Tibial nerve (tissue), 4 donors: ENCODE measurements at regions not wholly inside any gene's neighbourhood (a gene's known extent, or its start where the extent isn't known, plus 50 kb on each side); places are given as distances from the start of the nearest gene placed in this dataset.

Source experiments
- DNase-seq, 2 donors: peaks; one replicate each; pipeline ENCODE4 v3.0.0-alpha.2; 2019; ENCODE audit warnings: low spot score in 2 of 2
- H3K27ac ChIP-seq, 4 donors: fragments of 200-600 bp; sonication (generic) in 3 of 4; one replicate each; pipeline ENCODE4 v1.5.1; 2017 to 2019; ENCODE audit warnings: mild to moderate bottlenecking in 1 of 4
- H3K27me3 ChIP-seq, 2 donors: fragments of 200-600 bp; sonication (generic) in 1 of 2; one replicate each; pipeline versions ENCODE4 v1.5.1 to v1.6.0; 2017 to 2019
- H3K36me3 ChIP-seq, 3 donors: fragments of 200-600 bp; sonication (generic); one replicate each; pipeline ENCODE4 v1.5.1; 2018 to 2019
- H3K4me1 ChIP-seq, 4 donors: fragments of 200-600 bp; sonication (generic) in 3 of 4; one replicate each; pipeline ENCODE4 v1.5.1; 2017 to 2019
- H3K4me3 ChIP-seq, 4 donors: fragments of 200-600 bp; sonication (generic) in 3 of 4; one replicate each; pipeline ENCODE4 v1.5.1; 2017 to 2019; ENCODE audit warnings: mild to moderate bottlenecking in 1 of 4, moderate library complexity in 1 of 4
- H3K9me3 ChIP-seq, 4 donors: fragments of 200-600 bp; sonication (generic) in 3 of 4; one replicate each; pipeline ENCODE4 v1.5.1; 2017 to 2019
- CTCF ChIP-seq, 5 experiments: fragments of 200-600 bp in 3 of 5; fragments of 450-650 bp in 2 of 5; sonication (generic) in 3 of 5; IDR thresholded peaks; one replicate each; pipeline ENCODE4 v1.5.1; 2016 to 2019; ENCODE audit warnings: antibody characterized with exemption in 5 of 5, mild to moderate bottlenecking in 3 of 5, moderate library complexity in 2 of 5
- EP300 ChIP-seq, 2 donors: sonication (generic); formaldehyde crosslinking; IDR thresholded peaks; one replicate each; pipeline ENCODE4 v1.6.1; 2017; ENCODE audit warnings: antibody characterized with exemption in 2 of 2, mild to moderate bottlenecking in 1 of 2
- POLR2A ChIP-seq, 2 donors: fragments of 450-650 bp; IDR thresholded peaks; one replicate each; pipeline ENCODE4 v1.6.1; 2017; ENCODE audit warnings: antibody characterized with exemption in 2 of 2, mild to moderate bottlenecking in 2 of 2, moderate library complexity in 2 of 2
- WGBS, 2 donors: methylation state at CpG; one replicate each; pipeline ENCODE4 v1.1.5; 2018; 5-methylcytosine and 5-hydroxymethylcytosine counted together

- Histone ChIP-seq H3K9me3 (no peaks in the 10 kb centered on the region), H3K4me3 (no peak overlapping the region), H3K27ac (no peak overlapping the region), H3K27me3 (no peaks in the 10 kb centered on the region), H3K4me1 (no peaks in the 10 kb centered on the region), H3K36me3 (no peaks in the 10 kb centered on the region)
- 44 to 55% methylated on average over 1 of the region's 1 CpG for WGBS, 2 donors
- no peak for DNase-seq
- no peak for TF ChIP-seq POLR2A (IDR thresholded peaks at IDR 0.05)
- no peak for TF ChIP-seq CTCF (IDR thresholded peaks at IDR 0.05)
- TF ChIP-seq EP300 (IDR thresholded peaks at IDR 0.05), result no peak
Measured at GRCh38 chrX:27086237-27086636, 376.9 kb downstream of the PPP4R3C start.

- TF ChIP-seq POLR2A (IDR thresholded peaks at IDR 0.05), result no peak
- no peak for TF ChIP-seq CTCF (IDR thresholded peaks at IDR 0.05)
- TF ChIP-seq EP300 (IDR thresholded peaks at IDR 0.05), result no peak
- no peak overlapping the region for H3K27ac ChIP-seq
- no peaks in the 10 kb centered on the region for H3K9me3 ChIP-seq
- H3K4me1 ChIP-seq, result no peaks in the 10 kb centered on the region
- no peaks in the 10 kb centered on the region for H3K27me3 ChIP-seq
- H3K4me3 ChIP-seq, result no peak overlapping the region
- H3K36me3 ChIP-seq, result no peaks in the 10 kb centered on the region
- no peak for DNase-seq
- WGBS, 2 donors, result 82 to 83% methylated on average over 4 of the region's 4 CpGs
Measured at GRCh38 chrX:27085346-27085745, 377.8 kb downstream of the PPP4R3C start.

DNA sequence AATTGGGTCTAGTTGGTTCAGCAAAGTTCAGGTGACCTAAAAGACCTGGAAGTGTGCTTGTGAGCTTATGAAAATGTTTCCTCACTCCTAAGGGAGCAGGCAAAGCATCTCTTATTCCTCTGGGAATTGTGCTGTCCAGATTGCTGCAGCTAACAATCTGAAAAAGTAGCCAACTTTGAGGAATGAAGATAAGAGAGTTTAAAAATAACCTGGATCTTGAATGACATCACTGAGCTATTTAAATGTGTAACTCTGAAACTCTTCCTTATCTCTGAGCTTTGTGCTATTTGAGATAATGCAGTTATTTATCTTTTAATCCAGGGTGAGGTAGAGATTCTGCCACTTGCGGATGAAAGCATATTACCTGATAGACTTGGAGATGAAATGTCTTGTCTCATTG lies 384.8 kb downstream of the PPP4R3C start:
- H3K36me3 ChIP-seq, result no peaks in the 10 kb centered on the region
- TF ChIP-seq CTCF (IDR thresholded peaks at IDR 0.05) (no peak), EP300 (IDR thresholded peaks at IDR 0.05) (no peak), POLR2A (IDR thresholded peaks at IDR 0.05) (no peak)
- no peaks in the 10 kb centered on the region for H3K4me1 ChIP-seq
- no peak overlapping the region for H3K4me3 ChIP-seq
- WGBS, 2 donors, result 81 to 100% methylated on average over 1 of the region's 1 CpG
- H3K9me3 ChIP-seq, result no peaks in the 10 kb centered on the region
- DNase-seq, result no peak
- no peak overlapping the region for H3K27ac ChIP-seq
- no peaks in the 10 kb centered on the region for H3K27me3 ChIP-seq

DNA sequence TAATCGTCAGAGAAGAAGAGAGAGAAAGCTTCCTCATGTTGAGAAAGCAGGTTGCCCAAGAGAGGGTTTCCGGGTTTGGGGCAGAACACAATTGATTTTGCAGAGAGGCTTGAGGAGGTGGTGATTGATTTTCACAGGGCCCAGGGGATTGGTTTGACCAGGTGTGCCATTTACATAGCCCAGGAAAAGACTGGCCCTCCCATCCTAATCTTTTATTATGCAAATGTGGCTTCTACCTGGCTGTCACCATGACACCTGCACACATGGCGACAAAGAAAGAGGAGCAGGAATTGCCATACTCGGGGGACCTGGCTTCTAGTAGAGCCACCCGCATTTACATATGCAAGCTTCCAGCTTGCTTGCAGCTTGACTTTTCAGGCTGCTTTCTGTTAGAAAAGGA lies 405.3 kb downstream of the PPP4R3C start:
- Histone ChIP-seq H3K4me3 (no peak overlapping the region), H3K9me3 (no peaks in the 10 kb centered on the region), H3K36me3 (no peaks in the 10 kb centered on the region), H3K27ac (no peak overlapping the region), H3K4me1 (no peaks in the 10 kb centered on the region), H3K27me3 (no peaks in the 10 kb centered on the region)
- 75 to 89% methylated on average over 5 of the region's 5 CpGs for WGBS, 2 donors
- TF ChIP-seq EP300 (IDR thresholded peaks at IDR 0.05), result no peak
- TF ChIP-seq POLR2A (IDR thresholded peaks at IDR 0.05), result no peak
- no peak for TF ChIP-seq CTCF (IDR thresholded peaks at IDR 0.05)
- DNase-seq, result no peak

DNA sequence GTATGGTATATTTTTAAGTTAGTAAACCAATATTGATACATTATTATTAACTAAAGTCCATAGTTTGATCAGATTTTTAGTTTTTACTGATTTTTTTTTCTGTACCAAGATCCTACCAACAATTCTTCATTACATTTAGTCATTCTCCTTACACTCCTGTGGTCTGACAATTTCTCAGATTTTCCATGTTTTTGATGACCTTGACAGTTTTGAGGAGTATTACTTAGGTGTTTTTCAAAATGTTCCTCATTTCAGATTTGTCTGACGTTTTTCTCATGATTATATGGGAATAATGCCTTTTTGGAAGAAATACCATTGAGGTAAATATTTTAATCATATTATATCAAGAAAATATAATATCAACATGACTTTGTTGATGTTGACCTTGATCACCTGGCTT lies 423.8 kb downstream of the PPP4R3C start:
- no peaks in the 10 kb centered on the region for H3K4me1 ChIP-seq
- WGBS, 2 donors, result 37 to 53% methylated on average over 1 of the region's 1 CpG
- H3K27ac ChIP-seq, result no peak overlapping the region

More for the DNA sequence above, 423.8 kb downstream of the PPP4R3C start:
- TF ChIP-seq EP300 (IDR thresholded peaks at IDR 0.05), result no peak
- no peak for TF ChIP-seq POLR2A (IDR thresholded peaks at IDR 0.05)
- TF ChIP-seq CTCF (IDR thresholded peaks at IDR 0.05), result no peak
- no peak for DNase-seq
- no peaks in the 10 kb centered on the region for H3K36me3 ChIP-seq
- H3K4me3 ChIP-seq, result no peak overlapping the region
- no peaks in the 10 kb centered on the region for H3K9me3 ChIP-seq
- no peaks in the 10 kb centered on the region for H3K27me3 ChIP-seq
